ENCODE measurements at regions not wholly inside any gene's neighbourhood (a gene's known extent, or its start where the extent isn't known, plus 50 kb on each side); places are given as distances from the start of the nearest gene placed in this dataset.
"Not testable (repeated sequence)": the region's sequence is repeated elsewhere in the genome, so short reads cannot be mapped to it uniquely, and the experiment has no call there.

- peak; percentile 80 for DNase-seq (ENCODE audit: low spot score)
Measured at GRCh38 chr4:4666693-4667621, 125.1 kb upstream of the STX18 start.

DNA sequence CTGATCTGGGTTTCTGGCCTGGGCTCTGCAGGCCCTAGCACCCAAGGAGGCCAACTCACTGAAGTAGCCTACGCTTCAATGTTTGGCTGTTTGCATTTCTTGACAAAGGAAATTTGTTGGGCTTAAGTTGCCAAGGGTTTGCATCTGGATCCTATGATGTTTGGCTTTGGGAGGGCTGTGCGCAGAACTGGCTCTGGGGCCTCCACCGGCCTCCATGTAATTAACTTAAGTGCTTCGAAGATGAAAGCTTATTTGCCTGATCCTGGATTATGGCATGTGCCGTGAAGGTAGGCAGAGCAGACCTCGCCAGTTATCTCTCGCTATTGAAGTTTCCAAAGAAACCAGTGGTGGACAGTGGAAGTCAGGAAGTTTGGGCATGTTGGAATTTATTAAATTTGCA lies 124.3 kb upstream of the STX18 start:
- peak; percentile 29 for DNase-seq (ENCODE audit: low spot score)

- no peak for DNase-seq (ENCODE audit: low spot score)
Measured at GRCh38 chr4:4664234-4664633, 122.4 kb upstream of the STX18 start.

DNA sequence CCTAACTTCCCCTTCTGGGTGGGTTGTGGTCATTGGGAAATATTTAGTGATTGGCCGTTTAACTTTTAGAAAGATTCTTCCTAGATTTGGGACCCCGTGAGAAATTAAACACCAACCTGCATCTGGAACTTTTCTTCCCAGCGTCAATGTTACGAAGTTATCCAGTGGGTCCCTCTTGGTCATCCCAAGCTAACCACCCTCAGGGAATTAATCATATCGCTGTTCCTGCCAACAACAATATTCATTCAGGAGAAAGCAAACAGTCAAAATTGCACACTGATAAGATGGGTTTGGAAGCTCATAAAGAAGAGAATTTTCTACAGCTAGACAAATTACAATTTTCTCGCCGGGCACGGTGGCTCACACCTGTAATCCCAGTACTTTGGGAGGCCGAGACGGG lies 121.2 kb upstream of the STX18 start:
- DNase-seq (ENCODE audit: low spot score), result no peak

GRCh38 chr4:4662230-4662629 lies 120.4 kb upstream of the STX18 start:
- no peak for DNase-seq (ENCODE audit: low spot score)

DNA sequence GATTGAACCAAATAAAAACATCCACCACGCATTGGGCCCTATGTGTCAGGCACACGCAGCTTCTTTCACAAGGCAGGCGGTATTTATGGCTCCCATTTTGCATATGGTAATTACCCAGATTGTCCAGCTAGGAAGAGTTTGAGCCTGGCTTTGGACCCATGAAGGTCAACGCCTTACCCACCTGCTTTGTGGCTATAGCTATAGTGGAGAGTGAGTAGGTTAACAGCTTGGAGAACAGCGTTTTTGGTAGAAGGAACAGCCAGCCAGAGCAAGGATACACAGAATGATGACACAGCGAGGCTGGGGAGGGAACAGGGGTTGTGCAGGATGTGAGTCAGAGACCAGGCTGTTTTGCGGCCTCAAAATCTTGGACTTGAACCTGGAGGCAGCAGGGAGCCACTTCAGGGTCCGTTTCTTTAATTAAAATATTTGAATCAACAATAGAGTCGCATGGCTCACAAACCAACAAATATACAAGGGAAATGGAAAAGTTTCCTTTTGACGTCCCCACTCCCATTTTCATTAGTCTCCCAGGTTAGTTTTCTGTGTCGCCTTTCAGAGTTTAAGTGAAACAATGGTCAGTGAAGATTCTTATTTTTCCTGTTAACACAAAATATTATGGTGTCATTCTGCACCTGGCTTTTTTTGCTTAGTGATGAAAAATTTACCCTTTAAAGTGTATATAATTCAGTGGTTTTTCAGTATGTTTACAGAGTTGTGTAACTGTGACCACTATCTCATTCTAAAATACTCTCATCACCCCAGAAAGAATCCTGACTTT lies 118.2 kb upstream of the STX18 start:
- DNase-seq (ENCODE audit: low spot score), result no peak

DNA sequence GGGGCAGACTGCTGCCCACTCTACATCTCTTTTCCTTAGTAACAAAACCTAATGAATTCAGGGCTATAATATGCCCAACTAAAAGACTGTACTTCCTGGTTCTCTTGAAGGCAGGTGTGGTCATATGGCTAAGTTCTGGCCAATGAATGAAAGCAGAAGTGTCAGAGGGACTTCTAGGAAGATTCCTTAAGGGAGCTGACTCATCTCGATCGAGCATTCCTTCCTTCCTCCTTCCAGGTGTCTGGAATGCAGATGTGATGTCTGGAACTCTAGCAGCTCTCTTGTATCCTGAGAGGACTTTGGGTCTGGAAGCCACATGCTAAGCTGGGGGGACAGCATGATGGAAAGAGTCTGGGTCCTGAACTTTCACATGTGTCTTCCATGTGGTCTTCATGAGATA lies 116.2 kb upstream of the STX18 start:
- no peak for DNase-seq (ENCODE audit: low spot score)

GRCh38 chr4:4656977-4657376 lies 115.1 kb upstream of the STX18 start:
- no peak for DNase-seq (ENCODE audit: low spot score)

GRCh38 chr4:4655901-4656300 lies 114.1 kb upstream of the STX18 start:
- DNase-seq (ENCODE audit: low spot score), result no peak

GRCh38 chr4:4655011-4655410 lies 113.2 kb upstream of the STX18 start:
- no peak for DNase-seq (ENCODE audit: low spot score)

GRCh38 chr4:4651811-4652755 lies 110.2 kb upstream of the STX18 start:
- DNase-seq (ENCODE audit: low spot score), result no peak

DNA sequence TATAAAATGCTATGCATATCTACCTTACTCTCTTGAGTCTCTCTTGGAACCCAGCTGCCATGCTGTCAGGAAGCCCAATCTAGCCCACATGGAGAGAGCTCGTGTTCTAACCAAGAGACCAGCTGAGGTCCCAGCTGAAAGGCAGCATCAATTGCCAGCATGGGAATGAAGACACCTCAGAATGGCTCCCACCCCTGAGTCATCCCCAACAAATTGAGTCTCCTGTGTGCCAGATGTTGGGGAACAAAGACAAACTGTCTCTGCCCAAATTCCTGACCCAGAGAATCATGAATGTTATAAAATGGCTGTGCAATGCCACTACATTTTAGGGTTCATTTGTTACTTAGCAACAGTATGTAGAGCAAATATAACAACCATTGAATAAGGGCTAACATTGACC lies 105.2 kb upstream of the STX18 start:
- DNase-seq (ENCODE audit: low spot score), result no peak

DNA sequence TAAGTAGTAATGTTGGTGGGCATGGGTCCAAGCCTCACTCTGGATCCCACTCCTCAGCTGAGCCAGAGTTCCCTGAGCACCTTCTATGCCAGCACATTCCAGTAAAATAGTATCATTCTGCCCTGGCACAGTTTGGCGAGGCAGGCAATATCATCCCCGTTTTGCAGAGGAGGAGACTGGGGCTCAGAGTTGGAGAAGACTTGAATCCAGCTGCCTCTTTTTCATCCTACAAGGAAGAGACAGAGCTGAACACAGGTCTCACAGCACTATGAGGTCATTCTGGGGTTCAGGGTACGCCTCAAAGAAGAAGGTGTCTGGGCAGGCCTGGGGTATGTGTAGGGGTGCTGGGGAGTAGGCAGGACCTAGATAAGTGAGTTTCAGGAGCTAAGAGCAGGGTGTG lies 103.9 kb upstream of the STX18 start:
- peak; percentile 14 for DNase-seq (ENCODE audit: low spot score)

DNA sequence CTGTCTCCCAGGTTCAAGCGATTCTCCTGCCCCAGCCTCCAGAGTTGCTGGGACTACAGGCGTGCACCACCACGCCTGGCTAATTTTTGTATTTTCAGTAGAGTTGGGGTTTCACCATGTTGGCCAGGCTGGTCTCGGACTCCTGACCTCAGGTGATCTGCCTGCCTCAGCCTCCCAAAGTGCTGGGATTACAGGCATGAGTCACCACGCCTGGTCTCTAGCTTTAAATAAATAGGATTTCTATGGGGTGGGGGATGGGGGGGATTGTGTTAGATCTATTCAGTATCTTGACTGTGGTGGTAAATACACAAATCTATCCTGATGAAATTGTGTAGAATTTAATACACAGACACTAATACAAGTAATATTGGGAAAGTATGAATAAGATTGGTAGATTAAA lies 102.4 kb upstream of the STX18 start:
- DNase-seq (ENCODE audit: low spot score), result not testable (repeated sequence)

GRCh38 chr4:4643743-4644142 lies 101.9 kb upstream of the STX18 start:
- not testable (repeated sequence) for DNase-seq (ENCODE audit: low spot score)

- DNase-seq (ENCODE audit: low spot score), result no peak
Measured at GRCh38 chr4:4643306-4643705, 101.5 kb upstream of the STX18 start.

DNA sequence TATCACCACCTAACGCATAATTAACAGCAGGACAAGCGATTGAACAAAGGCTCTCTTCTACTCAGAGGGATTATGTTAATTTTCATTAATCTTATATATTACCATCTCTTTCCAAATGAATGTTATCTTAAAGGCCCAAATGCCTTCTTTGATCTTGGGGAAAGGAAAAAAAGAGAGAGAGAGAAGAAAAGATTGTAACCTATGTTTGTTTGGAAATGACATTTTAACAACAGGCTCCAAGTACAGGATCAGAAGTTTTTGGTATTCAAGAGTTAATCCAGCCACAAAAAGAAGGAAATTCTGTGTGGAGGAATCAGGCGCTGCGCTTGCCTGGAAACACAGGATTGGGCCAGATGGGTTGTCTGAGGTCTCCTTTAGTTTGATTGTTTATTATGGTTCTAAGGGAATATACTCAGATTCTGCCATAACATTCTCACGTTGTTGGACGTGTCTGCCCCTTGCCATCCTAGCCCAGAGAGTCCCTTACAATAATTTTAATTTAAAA lies 100.7 kb upstream of the STX18 start:
- DNase-seq (ENCODE audit: low spot score), result peak; percentile 60

DNA sequence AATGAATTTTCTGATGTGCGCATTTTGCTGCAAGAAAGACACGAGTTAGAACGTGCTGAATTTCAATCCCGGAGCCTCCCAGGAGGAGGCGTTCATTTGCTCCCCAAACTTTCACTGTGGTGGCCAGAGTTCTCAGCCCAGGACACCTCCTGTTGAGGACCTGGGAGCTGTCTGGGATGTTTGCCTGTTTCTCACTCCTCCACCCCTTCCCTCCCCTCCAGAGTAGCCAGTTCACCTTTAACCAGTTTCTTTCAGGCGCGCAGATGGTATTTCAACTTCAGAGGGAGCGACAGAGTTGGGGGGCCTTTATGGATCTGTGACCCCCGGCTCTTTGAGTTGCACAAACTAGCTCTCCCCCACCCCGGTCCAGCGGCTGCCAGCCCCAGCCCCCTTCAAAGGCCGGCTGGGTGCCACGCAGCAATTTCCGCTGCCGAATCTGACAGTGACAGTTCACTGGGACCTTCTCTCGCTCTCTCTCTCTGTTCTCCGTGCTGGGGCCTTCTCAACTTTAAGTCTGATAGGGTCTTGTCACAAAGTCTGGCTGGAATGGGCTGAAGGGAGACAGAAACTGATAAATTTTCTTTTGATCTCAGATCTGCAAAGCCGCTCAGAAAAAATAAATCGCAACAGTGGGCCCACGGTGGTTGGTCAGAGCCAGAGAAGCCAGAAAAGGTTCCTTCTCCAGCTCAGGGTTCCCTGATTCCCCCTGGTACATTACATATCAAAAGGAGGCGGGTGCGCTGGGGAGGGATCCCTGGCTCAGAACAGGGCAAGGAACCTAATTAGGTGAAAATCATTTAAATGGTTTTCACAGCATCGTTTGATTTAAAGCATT lies 100.0 kb upstream of the STX18 start:
- DNase-seq (ENCODE audit: low spot score), result peak; percentile 74

GRCh38 chr4:4641254-4641653 lies 99.4 kb upstream of the STX18 start:
- peak; percentile 52 for DNase-seq (ENCODE audit: low spot score)

DNA sequence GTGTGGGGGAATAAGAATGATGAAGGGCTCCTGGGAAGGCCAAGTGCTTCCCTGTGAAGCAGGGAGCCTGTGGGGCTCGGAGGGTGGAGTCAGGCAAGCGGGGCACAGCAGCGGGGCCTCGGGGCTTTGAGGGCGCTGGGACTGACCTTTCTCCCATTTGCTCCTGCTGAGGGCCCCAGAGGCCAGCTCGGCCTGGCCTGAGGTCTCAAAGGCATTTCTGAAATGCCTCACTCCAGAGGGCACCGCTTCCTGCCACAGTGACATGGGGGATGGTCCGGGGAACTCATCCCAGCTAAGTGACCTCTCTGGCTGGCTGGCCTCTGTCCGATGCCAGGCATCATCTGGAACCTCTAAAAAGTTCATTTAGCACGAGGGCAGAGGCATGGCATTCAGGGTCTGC lies 98.8 kb upstream of the STX18 start:
- DNase-seq (ENCODE audit: low spot score), result no peak

GRCh38 chr4:4639370-4639769 lies 97.5 kb upstream of the STX18 start:
- no peak for DNase-seq (ENCODE audit: low spot score)
